H1 (cell line): ENCODE measurements at regions not wholly inside any gene's neighbourhood (a gene's known extent, or its start where the extent isn't known, plus 50 kb on each side); places are given as distances from the start of the nearest gene placed in this dataset.

Experiments
- CTCF ChIA-PET: fragments of 300-600 bp; sonication (Branson Sonifier 250); formaldehyde crosslinking; loops from one replicate; lab custom pipeline; 2021; ENCODE audit not compliant: partially characterized antibody; lab: Charles Lee
- POLR2A ChIA-PET: fragments of 300-600 bp; sonication (Branson Sonifier 250); formaldehyde crosslinking; loops from one replicate; lab custom pipeline; 2021; ENCODE audit warnings: inconsistent platforms; ENCODE audit not compliant: partially characterized antibody; lab: Charles Lee
- DNase-seq, 2 experiments: peaks; one replicate each; pipeline versions ENCODE4 v3.0.0 to v3.0.0-alpha.2; 2010 to 2022; ENCODE audit warnings: low spot score in 2 of 2, low read depth in 1 of 2, mixed read lengths in 1 of 2
- FAIRE-seq: peaks from 2 replicates; lab custom pipeline; 2011; peaks lifted over from hg19 to GRCh38; lab: Jason Lieb, UNC
- H2AFZ ChIP-seq: 2 replicates; pipeline ENCODE4 v1.8.1; 2012; ENCODE audit warnings: low read length, inconsistent platforms
- H2AK5ac ChIP-seq: 2 replicates; pipeline ENCODE4 v1.6.1; 2013; ENCODE audit warnings: low read depth, low read length
- H2BK120ac ChIP-seq: replicated peaks from 2 replicates; pipeline ENCODE3; 2013; ENCODE audit warnings: low read depth, low read length, inconsistent platforms
- H2BK12ac ChIP-seq: 2 replicates; pipeline ENCODE4 v1.6.1; 2013; ENCODE audit warnings: low read depth, low read length
- H2BK15ac ChIP-seq: 2 replicates; pipeline ENCODE4 v1.6.1; 2013; ENCODE audit warnings: low read length
- H2BK20ac ChIP-seq: 2 replicates; pipeline ENCODE4 v1.6.1; 2013; ENCODE audit warnings: low read length
- H2BK5ac ChIP-seq: 2 replicates; pipeline ENCODE4 v1.6.1; 2013; ENCODE audit warnings: low read depth, low read length
- H3K14ac ChIP-seq: 2 replicates; pipeline ENCODE4 v1.6.1; 2013; ENCODE audit warnings: inconsistent platforms; ENCODE audit not compliant: insufficient read length
- H3K18ac ChIP-seq: 2 replicates; pipeline ENCODE4 v1.6.1; 2013; ENCODE audit warnings: low read length; ENCODE audit errors: extremely low read depth
- H3K23ac ChIP-seq: 2 replicates; pipeline ENCODE4 v1.6.1; 2013; ENCODE audit warnings: inconsistent platforms; ENCODE audit not compliant: insufficient read length
- H3K23me2 ChIP-seq: 2 replicates; pipeline ENCODE4 v1.6.1; 2013; ENCODE audit warnings: low read depth, low read length
- H3K27ac ChIP-seq: 2 replicates; pipeline ENCODE4 v1.6.1; 2011; ENCODE audit warnings: low read depth, low read length, inconsistent platforms
- H3K27me3 ChIP-seq, 4 experiments: replicated peaks in 1 of 4; 1 replicate in 1 of 4; 2 replicates in 3 of 4; pipeline versions ENCODE4 v1.6.1 to v1.8.1; 2011 to 2013; ENCODE audit warnings: low read length in 3 of 4, mild to moderate bottlenecking in 3 of 4, inconsistent platforms in 2 of 4, mixed read lengths in 2 of 4, moderate library complexity in 1 of 4; ENCODE audit not compliant: control insufficient read depth in 3 of 4, insufficient read depth in 3 of 4; ENCODE audit errors: extremely low read depth in 1 of 4
- H3K36me3 ChIP-seq, 4 experiments: 2 replicates each; pipeline versions ENCODE4 v1.6.1 to v1.8.1; 2011 to 2013; ENCODE audit warnings: mild to moderate bottlenecking in 4 of 4, low read length in 3 of 4, moderate library complexity in 2 of 4, control low read depth in 1 of 4, inconsistent platforms in 1 of 4; ENCODE audit not compliant: insufficient read depth in 4 of 4, control insufficient read depth in 2 of 4
- H3K4ac ChIP-seq: replicated peaks from 2 replicates; pipeline ENCODE3; 2013; ENCODE audit warnings: low read length, low read depth, mixed read lengths, inconsistent platforms; ENCODE audit not compliant: insufficient read length
- H3K4me1 ChIP-seq, 4 experiments: replicated peaks in 1 of 4; 1 replicate in 1 of 4; 2 replicates in 3 of 4; pipeline versions ENCODE4 v1.6.1 to v1.8.1; 2011 to 2013; ENCODE audit warnings: low read length in 3 of 4, inconsistent platforms in 2 of 4, mixed read lengths in 1 of 4; ENCODE audit not compliant: insufficient read depth in 4 of 4, control insufficient read depth in 3 of 4
- H3K4me2 ChIP-seq, 2 experiments: 2 replicates each; pipeline versions ENCODE4 v1.6.1 to v1.8.1; 2011 to 2013; ENCODE audit warnings: low read depth in 2 of 2, low read length in 2 of 2, control low read depth in 1 of 2, inconsistent platforms in 1 of 2, mild to moderate bottlenecking in 1 of 2; ENCODE audit not compliant: insufficient read depth in 1 of 2
- H3K4me3 ChIP-seq, 4 experiments: fragments of 200-600, 300-600 bp in 1 of 4; sonication (generic), shearing (Covaris generic), sonication (Bioruptor Twin) in 1 of 4; 2 replicates each; pipeline versions ENCODE4 v1.5.1 to v1.8.1; 2011 to 2016; ENCODE audit warnings: low read length in 4 of 4, low read depth in 3 of 4, control low read depth in 2 of 4, inconsistent platforms in 2 of 4, mild to moderate bottlenecking in 2 of 4, mixed read lengths in 1 of 4, moderate library complexity in 1 of 4; ENCODE audit not compliant: insufficient read depth in 2 of 4; ENCODE audit errors: extremely low read depth in 1 of 4
- H3K56ac ChIP-seq: replicated peaks from 2 replicates; pipeline ENCODE3; 2013; ENCODE audit warnings: low read depth, mild to moderate bottlenecking, mixed read lengths, low read length, inconsistent platforms; ENCODE audit not compliant: insufficient read length
- H3K79me1 ChIP-seq: 2 replicates; pipeline ENCODE4 v1.6.1; 2013; ENCODE audit warnings: low read depth, low read length, control low read depth
- H3K79me2 ChIP-seq, 2 experiments: 2 replicates each; pipeline versions ENCODE4 v1.6.1 to v1.8.1; 2012 to 2013; ENCODE audit warnings: low read length in 2 of 2, mild to moderate bottlenecking in 2 of 2, inconsistent platforms in 1 of 2; ENCODE audit not compliant: insufficient read depth in 2 of 2, control insufficient read depth in 1 of 2
- H3K9ac ChIP-seq, 4 experiments: replicated peaks in 1 of 4; 1 replicate in 1 of 4; 2 replicates in 3 of 4; pipeline versions ENCODE4 v1.6.1 to v1.8.1; 2011 to 2013; ENCODE audit warnings: low read depth in 3 of 4, low read length in 3 of 4, control low read depth in 2 of 4, mild to moderate bottlenecking in 2 of 4, moderate library complexity in 2 of 4, inconsistent platforms in 1 of 4; ENCODE audit errors: extremely low read depth in 1 of 4
- H3K9me3 ChIP-seq, 2 experiments: 2 replicates each; pipeline versions ENCODE4 v1.6.1 to v1.8.1; 2012 to 2013; ENCODE audit warnings: mild to moderate bottlenecking in 2 of 2, moderate library complexity in 2 of 2, control low read depth in 1 of 2, inconsistent platforms in 1 of 2, low read depth in 1 of 2, low read length in 1 of 2, mixed read lengths in 1 of 2; ENCODE audit not compliant: insufficient read depth in 2 of 2
- H4K20me1 ChIP-seq, 2 experiments: replicated peaks in 1 of 2; 2 replicates each; pipeline versions ENCODE3 to v1.8.1; 2011 to 2013; ENCODE audit warnings: inconsistent platforms in 2 of 2, low read length in 2 of 2, mild to moderate bottlenecking in 1 of 2; ENCODE audit not compliant: insufficient read depth in 2 of 2, control insufficient read depth in 1 of 2
- H4K5ac ChIP-seq: 2 replicates; pipeline ENCODE4 v1.6.1; 2013; ENCODE audit warnings: low read length, low read depth, mixed read lengths, inconsistent platforms; ENCODE audit not compliant: insufficient read length
- H4K8ac ChIP-seq: 2 replicates; pipeline ENCODE4 v1.8.0; 2013; ENCODE audit warnings: mild to moderate bottlenecking, moderate library complexity, low read length, inconsistent platforms; ENCODE audit not compliant: insufficient read depth; ENCODE audit errors: extremely low read depth
- H4K91ac ChIP-seq: replicated peaks from 2 replicates; pipeline ENCODE3; 2013; ENCODE audit warnings: low read length, mixed read lengths, inconsistent platforms; ENCODE audit not compliant: insufficient read length
- ASH2L ChIP-seq: fragments of 200-600, 300-600 bp; sonication (generic); IDR thresholded peaks from one replicate; pipeline ENCODE4 v1.7.1; 2017; ENCODE audit warnings: low read length
- KDM1A ChIP-seq: fragments of 200-600, 300-600 bp; sonication (generic); IDR thresholded peaks from 2 replicates; pipeline ENCODE4 v1.7.1; 2016; ENCODE audit warnings: mild to moderate bottlenecking, low read length, borderline replicate concordance
- NANOG ChIP-seq: IDR thresholded peaks from 2 replicates; pipeline ENCODE4 v1.6.1; 2011; ENCODE audit warnings: low read length, low read depth, mild to moderate bottlenecking, inconsistent platforms; ENCODE audit not compliant: insufficient read depth, poor library complexity, severe bottlenecking
- RAD21 ChIP-seq, 2 experiments: IDR thresholded peaks in 1 of 2; conservative IDR thresholded peaks in 1 of 2; 2 replicates each; pipeline ENCODE4 v1.6.1; 2011; ENCODE audit warnings: low read depth in 2 of 2, low read length in 2 of 2, improper control_type of control experiment in 1 of 2, inconsistent platforms in 1 of 2, mild to moderate bottlenecking in 1 of 2, moderate library complexity in 1 of 2
- RFX5 ChIP-seq: IDR thresholded peaks from 2 replicates; pipeline ENCODE4 v1.6.1; 2011; ENCODE audit warnings: low read depth, low read length, improper control_type of control experiment, borderline replicate concordance
- RNF2 ChIP-seq: fragments of 200-900, 300-1000 bp; sonication (generic); IDR thresholded peaks from 2 replicates; pipeline ENCODE4 v1.7.1; 2016; ENCODE audit warnings: borderline replicate concordance, low read depth, mild to moderate bottlenecking, antibody characterized with exemption, low read length; ENCODE audit not compliant: poor library complexity, severe bottlenecking; ENCODE audit errors: missing control alignments
- RXRA ChIP-seq: IDR thresholded peaks from 2 replicates; pipeline ENCODE4 v1.6.1; 2011; ENCODE audit warnings: low read depth, mild to moderate bottlenecking, low read length, moderate library complexity; ENCODE audit not compliant: insufficient read depth
- SIN3A ChIP-seq, 2 experiments: IDR thresholded peaks in 1 of 2; conservative IDR thresholded peaks in 1 of 2; 2 replicates each; pipeline ENCODE4 v1.6.1; 2011 to 2012; ENCODE audit warnings: low read length in 2 of 2, improper control_type of control experiment in 1 of 2, low read depth in 1 of 2, mild to moderate bottlenecking in 1 of 2
- SP2 ChIP-seq: IDR thresholded peaks from 2 replicates; pipeline ENCODE4 v1.6.1; 2012; ENCODE audit warnings: mild to moderate bottlenecking, low read length, inconsistent platforms
- YY1 ChIP-seq: IDR thresholded peaks from 2 replicates; pipeline ENCODE4 v1.6.1; 2011; ENCODE audit warnings: low read depth, mild to moderate bottlenecking, low read length
- WGBS, 2 experiments: shearing (Covaris generic) in 1 of 2; methylation state at CpG; one replicate each; pipeline versions ENCODE4 v1.1.6 to v1.1.7; 2013 to 2015; ENCODE audit warnings: low lambda C conversion rate in 2 of 2, mixed read lengths in 2 of 2, inconsistent platforms in 1 of 2, low coverage in 1 of 2, missing lambda C conversion rate in 1 of 2; ENCODE audit not compliant: insufficient replicate concordance in 2 of 2, insufficient coverage in 1 of 2, insufficient read length in 1 of 2; ENCODE audit errors: extremely low coverage in 1 of 2, missing lambda C conversion rate in 1 of 2; 5-methylcytosine and 5-hydroxymethylcytosine counted together
- TF ChIP-seq, protein P1 (sequence below): IDR thresholded peaks from 2 replicates; pipeline ENCODE4 v1.6.1; 2012; ENCODE audit warnings: inconsistent platforms

DNA sequence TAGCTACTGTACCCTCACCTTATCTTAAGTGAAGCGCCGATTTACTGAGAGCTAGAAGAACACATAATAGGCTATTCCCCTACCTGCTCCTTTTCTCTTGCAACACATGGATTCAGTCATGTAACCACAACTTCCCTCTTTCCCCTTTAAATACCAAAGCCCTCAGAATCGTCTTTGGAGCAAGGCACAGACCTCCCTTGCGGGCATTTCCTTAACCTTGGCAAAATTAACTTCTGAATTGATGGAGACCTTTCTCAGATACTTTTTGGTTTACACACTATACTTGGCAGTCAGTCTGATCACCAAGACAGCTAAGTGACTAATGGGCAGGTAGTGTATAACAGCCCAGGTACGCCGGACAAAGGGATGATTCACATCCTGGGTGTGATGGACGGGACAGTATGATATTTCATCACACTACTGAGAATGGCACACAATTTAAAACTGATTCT lies 72.7 kb upstream of the SEC61G start:
- Histone ChIP-seq H4K5ac (no peak overlapping the region), H3K23ac (no peak overlapping the region), H2AFZ (no peak overlapping the region), H2BK20ac (no peak overlapping the region), H3K9ac (no peak overlapping the region), H3K14ac (no peak overlapping the region), H2AK5ac (no peak overlapping the region), H4K91ac (no peak overlapping the region), H3K36me3 (no peaks in the 10 kb centered on the region), H3K4me2 (no peak overlapping the region), H2BK120ac (no peak overlapping the region), H3K9me3 (0 out of 4 replicates have a peak, but pooled peaks cover 0 to 3% of the 10 kb centered on the region in 2 experiments), H3K27ac (no peak overlapping the region), H4K20me1 (no peaks in the 10 kb centered on the region), H3K79me2 (no peaks in the 10 kb centered on the region), H3K23me2 (no peaks in the 10 kb centered on the region), H2BK15ac (no peak overlapping the region), H2BK5ac (no peak overlapping the region), H2BK12ac (no peak overlapping the region), H3K56ac (no peak overlapping the region), H3K27me3 (no peaks in the 10 kb centered on the region), H3K18ac (no peak overlapping the region), H3K4ac (no peak overlapping the region), H3K4me3 (no peak overlapping the region), H4K8ac (no peak overlapping the region), H3K79me1 (no peaks in the 10 kb centered on the region), H3K4me1 (no peaks in the 10 kb centered on the region)
- TF ChIP-seq RFX5 = no peak
- no peak for TF ChIP-seq RAD21 (IDR thresholded peaks at IDR 0.05 in 1 of 2, conservative IDR thresholded peaks at IDR 0.05 in 1 of 2; ENCODE audit: low read depth in 2 of 2, low read length in 2 of 2)
- no peak for TF ChIP-seq RXRA
- TF ChIP-seq SP2 = no peak
- TF ChIP-seq NANOG = no peak
- no peak for TF ChIP-seq YY1
- TF ChIP-seq KDM1A = no peak
- TF ChIP-seq, protein P1, sequence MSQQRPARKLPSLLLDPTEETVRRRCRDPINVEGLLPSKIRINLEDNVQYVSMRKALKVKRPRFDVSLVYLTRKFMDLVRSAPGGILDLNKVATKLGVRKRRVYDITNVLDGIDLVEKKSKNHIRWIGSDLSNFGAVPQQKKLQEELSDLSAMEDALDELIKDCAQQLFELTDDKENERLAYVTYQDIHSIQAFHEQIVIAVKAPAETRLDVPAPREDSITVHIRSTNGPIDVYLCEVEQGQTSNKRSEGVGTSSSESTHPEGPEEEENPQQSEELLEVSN = no peak
- TF ChIP-seq ASH2L = no peak
- no peak for TF ChIP-seq SIN3A (conservative IDR thresholded peaks at IDR 0.05 in 1 of 2, IDR thresholded peaks at IDR 0.05 in 1 of 2; ENCODE audit: low read depth in 1 of 2, low read length in 2 of 2)
- no peak for TF ChIP-seq RNF2
- FAIRE-seq = no peak
- CTCF ChIA-PET = interaction anchor here (1.1 to 1.8 kb wide), 4 partner anchors 10 to 58 kb away, joined by 3 to 8 read pairs (median 4); no protein-coding TSS in a partner anchor
- WGBS, 2 experiments = 86% methylated on average over 7 of the region's 7 CpGs; no CpG with 5 or more reads in 1 of the 2 experiments
- no peak for DNase-seq
- POLR2A ChIA-PET = no interaction called here
